PC-9 (cell line): ENCODE measurements at regions not wholly inside any gene's neighbourhood (a gene's known extent, or its start where the extent isn't known, plus 50 kb on each side); places are given as distances from the start of the nearest gene placed in this dataset.
A peak's percentile ranks its signal among the peaks of the same experiment; 100 is the strongest.

Source experiments
- BruUV-seq: library from RNA; stranded (reverse); fragments of 400-500 nt; replicated peaks from 2 replicates; lab custom pipeline; 2021; lab: Mats Ljungman, UMichigan
- CTCF ChIA-PET: fragments of 300-600 bp; sonication (Branson Sonifier 250); formaldehyde crosslinking; loops from one replicate; lab custom pipeline; 2022; ENCODE audit warnings: antibody characterized with exemption; lab: Charles Lee
- POLR2A ChIA-PET: fragments of 300-600 bp; sonication (Branson Sonifier 250); formaldehyde crosslinking; loops from one replicate; lab custom pipeline; 2022; ENCODE audit warnings: antibody characterized with exemption; ENCODE audit not compliant: unreplicated experiment; lab: Charles Lee
- DNase-seq, 2 experiments: peaks; one replicate each; pipeline versions ENCODE4 v3.0.0 to v3.0.0-alpha.2; 2015 to 2022; ENCODE audit warnings: mixed read lengths in 1 of 2
- H2AFZ ChIP-seq: fragments of 200-600 bp; sonication (generic); 2 replicates; pipeline ENCODE4 v1.8.1; 2017; ENCODE audit warnings: antibody characterized with exemption
- H3F3A ChIP-seq: fragments of 200-600 bp; sonication (generic); 2 replicates; pipeline ENCODE4 v1.8.1; 2017; ENCODE audit warnings: antibody characterized with exemption, mild to moderate bottlenecking, low read depth; ENCODE audit not compliant: insufficient read depth
- H3K27ac ChIP-seq: fragments of 200-600 bp; sonication (generic); 2 replicates; pipeline ENCODE4 v1.6.1; 2016; ENCODE audit warnings: mixed run types
- H3K27me3 ChIP-seq: fragments of 200-600 bp; sonication (generic); 2 replicates; pipeline ENCODE4 v1.6.1; 2016; ENCODE audit warnings: low read depth, mixed run types; ENCODE audit not compliant: insufficient read depth
- H3K36me3 ChIP-seq: fragments of 200-600 bp; sonication (generic); 2 replicates; pipeline ENCODE4 v1.6.1; 2016; ENCODE audit warnings: low read depth, mixed run types
- H3K4me1 ChIP-seq: fragments of 200-600 bp; sonication (generic); replicated peaks from 2 replicates; pipeline ENCODE4 v1.6.1; 2016; ENCODE audit warnings: mixed run types; ENCODE audit not compliant: insufficient read depth
- H3K4me2 ChIP-seq: fragments of 200-600 bp; sonication (generic); 2 replicates; pipeline ENCODE4 v1.6.1; 2017; ENCODE audit warnings: mixed run types
- H3K4me3 ChIP-seq: fragments of 200-600 bp; sonication (generic); 2 replicates; pipeline ENCODE4 v1.6.1; 2016; ENCODE audit warnings: mixed run types
- H3K79me2 ChIP-seq: fragments of 200-600 bp; sonication (generic); 2 replicates; pipeline ENCODE4 v1.6.1; 2017; ENCODE audit warnings: low read depth, mixed run types
- H3K9me2 ChIP-seq: fragments of 200-600 bp; sonication (generic); 2 replicates; pipeline ENCODE4 v1.8.1; 2017; ENCODE audit warnings: mild to moderate bottlenecking; ENCODE audit not compliant: insufficient read depth
- H3K9me3 ChIP-seq: fragments of 200-600 bp; sonication (generic); 2 replicates; pipeline ENCODE4 v1.8.1; 2016; ENCODE audit warnings: low read depth; ENCODE audit not compliant: insufficient read depth
- H4K20me1 ChIP-seq: fragments of 200-600 bp; sonication (generic); 2 replicates; pipeline ENCODE4 v1.8.1; 2017; ENCODE audit not compliant: insufficient read depth
- EZH2 ChIP-seq: fragments of 200-600 bp; sonication (generic); IDR thresholded peaks from 2 replicates; pipeline ENCODE4 v1.8.0; 2017; ENCODE audit warnings: antibody characterized with exemption, low read depth
- intact Hi-C: fragments of 100-400 bp; cut with micrococcal nuclease; formaldehyde crosslinking; loops from one replicate; pipeline ENCODE4 v1.10.0; 2022; ENCODE audit not compliant: unreplicated experiment
- TF ChIP-seq, protein P1 (sequence below): fragments of 200-600 bp; sonication (generic); conservative IDR thresholded peaks from 2 replicates; pipeline ENCODE4 v1.6.1; 2017; ENCODE audit warnings: mixed run types, antibody characterized with exemption, mild to moderate bottlenecking, moderate library complexity

DNA sequence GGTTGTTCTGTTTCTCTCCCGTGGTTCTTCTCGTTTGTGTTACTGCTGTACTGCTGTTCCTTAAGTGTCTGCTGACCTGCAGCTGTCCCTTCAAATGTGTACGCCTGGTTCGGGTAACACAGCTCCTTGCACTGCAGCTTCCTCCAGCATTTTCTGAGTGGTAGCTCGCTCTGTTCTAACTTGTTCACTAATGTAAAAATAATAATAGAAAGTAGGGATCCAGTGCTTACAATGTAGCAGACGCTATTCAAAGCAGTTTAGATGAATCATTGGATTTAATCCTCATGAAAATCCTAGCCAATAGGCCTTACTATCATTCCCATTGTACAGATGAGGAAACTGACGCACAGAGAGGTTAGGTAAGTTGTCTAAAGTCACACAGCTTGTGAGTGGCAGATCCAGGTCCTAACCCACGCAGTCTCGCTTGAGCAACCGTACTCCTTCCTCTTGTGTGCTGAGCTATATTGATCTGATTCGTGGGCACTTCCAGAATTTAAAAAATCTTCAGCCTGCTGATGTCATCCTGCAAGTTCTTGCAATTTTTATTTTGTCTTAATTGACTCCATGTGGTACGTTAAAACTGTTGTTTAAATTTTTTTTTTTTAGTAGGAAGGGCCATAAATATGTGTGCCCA is 448.2 kb upstream of the FAT1 start:
- ChIA-PET CTCF (no interaction called here), POLR2A (interaction anchor here (0.5 kb wide), 1 partner anchor 1311 kb away, joined by 6 read pairs; no protein-coding TSS in a partner anchor)
- intact Hi-C loops: loop anchor here (5.0 kb wide), 1 partner anchor 445 kb away; no protein-coding TSS in a partner anchor
- Histone ChIP-seq H3F3A (no peaks in the 10 kb centered on the region), H3K4me2 (no peak overlapping the region), H3K4me3 (no peak overlapping the region), H2AFZ (no peak overlapping the region), H3K79me2 (no peaks in the 10 kb centered on the region), H3K27me3 (no peaks in the 10 kb centered on the region), H3K27ac (no peak overlapping the region), H4K20me1 (no peaks in the 10 kb centered on the region), H3K9me3 (no peaks in the 10 kb centered on the region), H3K36me3 (no peaks in the 10 kb centered on the region), H3K4me1 (no peaks in the 10 kb centered on the region), H3K9me2 (no peaks in the 10 kb centered on the region)
- TF ChIP-seq, protein P1, sequence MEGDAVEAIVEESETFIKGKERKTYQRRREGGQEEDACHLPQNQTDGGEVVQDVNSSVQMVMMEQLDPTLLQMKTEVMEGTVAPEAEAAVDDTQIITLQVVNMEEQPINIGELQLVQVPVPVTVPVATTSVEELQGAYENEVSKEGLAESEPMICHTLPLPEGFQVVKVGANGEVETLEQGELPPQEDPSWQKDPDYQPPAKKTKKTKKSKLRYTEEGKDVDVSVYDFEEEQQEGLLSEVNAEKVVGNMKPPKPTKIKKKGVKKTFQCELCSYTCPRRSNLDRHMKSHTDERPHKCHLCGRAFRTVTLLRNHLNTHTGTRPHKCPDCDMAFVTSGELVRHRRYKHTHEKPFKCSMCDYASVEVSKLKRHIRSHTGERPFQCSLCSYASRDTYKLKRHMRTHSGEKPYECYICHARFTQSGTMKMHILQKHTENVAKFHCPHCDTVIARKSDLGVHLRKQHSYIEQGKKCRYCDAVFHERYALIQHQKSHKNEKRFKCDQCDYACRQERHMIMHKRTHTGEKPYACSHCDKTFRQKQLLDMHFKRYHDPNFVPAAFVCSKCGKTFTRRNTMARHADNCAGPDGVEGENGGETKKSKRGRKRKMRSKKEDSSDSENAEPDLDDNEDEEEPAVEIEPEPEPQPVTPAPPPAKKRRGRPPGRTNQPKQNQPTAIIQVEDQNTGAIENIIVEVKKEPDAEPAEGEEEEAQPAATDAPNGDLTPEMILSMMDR: no peak
- TF ChIP-seq EZH2: no peak
- DNase-seq: no peak
- no TSS peak for BruUV-seq

DNA sequence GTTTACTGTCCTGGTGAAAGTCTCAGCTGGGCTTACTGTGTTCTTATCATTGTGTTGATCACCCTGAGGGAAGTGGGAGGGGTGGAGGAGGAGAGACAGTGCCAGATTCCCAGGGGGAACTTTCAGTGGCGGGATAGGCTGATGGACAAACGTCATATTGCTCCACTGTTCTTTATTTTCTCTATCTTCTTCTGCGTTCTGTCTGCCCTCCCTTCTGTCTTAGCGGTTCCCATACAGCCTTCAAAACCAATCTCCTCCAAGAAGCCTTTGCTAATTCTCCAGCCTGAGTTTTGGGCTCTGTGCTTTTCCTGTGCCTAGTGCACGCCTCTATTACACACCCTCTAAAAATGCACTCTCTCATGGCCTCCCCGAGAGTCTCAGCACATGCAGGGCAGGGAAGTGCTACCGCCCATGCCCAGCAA is 448.7 kb upstream of the FAT1 start:
- Histone ChIP-seq H3K4me1 (no peaks in the 10 kb centered on the region), H3K9me3 (no peaks in the 10 kb centered on the region), H3K4me2 (no peak overlapping the region), H3K27me3 (no peaks in the 10 kb centered on the region), H2AFZ (no peak overlapping the region), H3K9me2 (no peaks in the 10 kb centered on the region), H3K4me3 (no peak overlapping the region), H4K20me1 (no peaks in the 10 kb centered on the region), H3K27ac (no peak overlapping the region), H3K79me2 (no peaks in the 10 kb centered on the region), H3K36me3 (no peaks in the 10 kb centered on the region), H3F3A (no peaks in the 10 kb centered on the region)
- ChIA-PET CTCF (no interaction called here), POLR2A (no interaction called here)
- TF ChIP-seq, protein P1: no peak
- TF ChIP-seq EZH2: no peak
- BruUV-seq: no TSS peak
- peak; percentile 43 to 58 for DNase-seq
- intact Hi-C loops: loop anchor here (5.0 kb wide), 1 partner anchor 445 kb away; no protein-coding TSS in a partner anchor

DNA sequence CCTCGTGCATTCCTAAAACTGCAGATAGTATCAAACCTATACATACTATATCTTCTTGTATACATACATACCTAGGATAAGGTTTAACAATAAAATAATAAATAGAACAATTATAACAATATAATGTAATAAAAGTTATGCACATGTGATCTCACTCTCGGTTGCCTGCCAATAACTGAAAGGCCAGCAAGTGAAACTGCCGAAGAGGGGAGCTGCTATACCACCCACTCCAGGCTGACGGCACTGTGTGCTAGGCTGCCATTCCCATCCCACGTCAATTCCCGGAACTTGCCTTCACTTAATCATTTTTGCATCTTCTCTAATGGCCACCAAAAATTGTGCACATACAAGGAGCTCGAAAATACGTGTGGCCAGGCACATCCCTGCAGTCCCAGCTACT is 451.1 kb upstream of the FAT1 start:
- no peaks in the 10 kb centered on the region for H4K20me1 ChIP-seq
- no peaks in the 10 kb centered on the region for H3K79me2 ChIP-seq
- BruUV-seq: no TSS peak
- no peak for DNase-seq
- H3K4me1 ChIP-seq: no peaks in the 10 kb centered on the region
- ChIA-PET CTCF (no interaction called here), POLR2A (no interaction called here)
- H3K27me3 ChIP-seq: no peaks in the 10 kb centered on the region
- no peak overlapping the region for H2AFZ ChIP-seq
- no peak overlapping the region for H3K4me2 ChIP-seq
- H3K9me3 ChIP-seq: no peaks in the 10 kb centered on the region
- H3K4me3 ChIP-seq: no peak overlapping the region
- H3F3A ChIP-seq: no peaks in the 10 kb centered on the region
- no peaks in the 10 kb centered on the region for H3K36me3 ChIP-seq
- no peak overlapping the region for H3K27ac ChIP-seq
- TF ChIP-seq, protein P1: no peak
- TF ChIP-seq EZH2: no peak
- no peaks in the 10 kb centered on the region for H3K9me2 ChIP-seq
- intact Hi-C loops: loop anchor here (5.0 kb wide), 1 partner anchor 447 kb away; no protein-coding TSS in a partner anchor
